ENCODE measurements at regions not wholly inside any gene's neighbourhood (a gene's known extent, or its start where the extent isn't known, plus 50 kb on each side); places are given as distances from the start of the nearest gene placed in this dataset.

GRCh38 chr20:40604416-40604815 lies 84.6 kb downstream of the MAFB start:
- no peaks in the 10 kb centered on the region for H3F3A ChIP-seq (ENCODE audit: low read length, unreplicated experiment)
- TF ChIP-seq CTCF (conservative IDR thresholded peaks at IDR 0.05; ENCODE audit: low read depth, low read length) (no peak), EZH2 (IDR thresholded peaks at IDR 0.05; ENCODE audit: low read length, unreplicated experiment) (no peak)
- ATAC-seq (no peak), DNase-seq (no peak)
- no peaks in the 10 kb centered on the region for H3K36me3 ChIP-seq (ENCODE audit: low read depth, low read length)
- no peak overlapping the region for H3K27ac ChIP-seq (ENCODE audit: low read length)
- no TSS peak for BruUV-seq (replicated peaks)
- H3K4me3 ChIP-seq (ENCODE audit: low read length): no peak overlapping the region
- H3K9me2 ChIP-seq (replicated peaks; ENCODE audit: low read length): no peaks in the 10 kb centered on the region
- intact Hi-C loops (cut with micrococcal nuclease): no loop called here
- CTCF ChIA-PET: no interaction called here
- H3K9me3 ChIP-seq (ENCODE audit: low read length): no peaks in the 10 kb centered on the region
- no peak overlapping the region for H2AFZ ChIP-seq (ENCODE audit: low read length)
- H3K4me2 ChIP-seq (ENCODE audit: low read length): no peak overlapping the region
- H3K9ac ChIP-seq (ENCODE audit: low read length): no peak overlapping the region
- H4K20me1 ChIP-seq (ENCODE audit: low read length): no peaks in the 10 kb centered on the region
- H3K4me1 ChIP-seq (ENCODE audit: insufficient read depth, low read length): no peaks in the 10 kb centered on the region
- no peaks in the 10 kb centered on the region for H3K27me3 ChIP-seq (ENCODE audit: low read length)
- H3K79me2 ChIP-seq (ENCODE audit: low read length): no peaks in the 10 kb centered on the region
- POLR2A ChIA-PET (ENCODE audit: unreplicated experiment): no interaction called here

- TF ChIP-seq CTCF (conservative IDR thresholded peaks at IDR 0.05; ENCODE audit: low read depth, low read length) (no peak), EZH2 (IDR thresholded peaks at IDR 0.05; ENCODE audit: low read length, unreplicated experiment) (no peak), EZH2phosphoT487 (IDR thresholded peaks at IDR 0.05; ENCODE audit: borderline replicate concordance, low read length) (no peak)
- no TSS peak for BruUV-seq (replicated peaks)
Observed at GRCh38 chr20:40603057-40603651, 85.9 kb downstream of the MAFB start.

DNA sequence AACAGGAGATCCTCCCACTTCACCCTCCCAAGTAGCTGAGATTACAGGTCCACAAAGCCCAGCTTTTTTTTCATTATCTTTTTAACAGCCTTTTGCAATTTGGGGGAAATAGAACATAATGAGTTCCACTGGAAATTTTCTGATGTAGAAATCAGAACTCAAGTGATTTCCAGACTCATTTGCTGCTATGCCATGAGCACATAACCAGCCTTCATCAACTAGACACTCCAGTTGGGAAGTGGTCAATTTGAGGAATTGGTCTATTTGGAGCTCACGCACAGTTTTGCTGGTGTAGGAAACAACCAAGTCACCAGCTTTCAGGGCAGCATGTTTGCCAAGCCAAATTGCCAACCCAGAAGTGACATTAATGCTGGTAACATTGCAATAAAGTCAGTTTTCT lies 86.7 kb downstream of the MAFB start:
- H3F3A ChIP-seq (ENCODE audit: low read length, unreplicated experiment): no peaks in the 10 kb centered on the region
- no peaks in the 10 kb centered on the region for H3K36me3 ChIP-seq (ENCODE audit: low read depth, low read length)
- no TSS peak for BruUV-seq (replicated peaks)
- H3K9ac ChIP-seq (ENCODE audit: low read length): no peak overlapping the region
- CTCF ChIA-PET: no interaction called here
- H3K4me3 ChIP-seq (ENCODE audit: low read length): no peak overlapping the region
- no peak overlapping the region for H2AFZ ChIP-seq (ENCODE audit: low read length)
- H3K9me3 ChIP-seq (ENCODE audit: low read length): peaks cover 5% of the 10 kb centered on the region; the same call in 1 of the 2 replicates
- POLR2A ChIA-PET (ENCODE audit: unreplicated experiment): no interaction called here
- no peaks in the 10 kb centered on the region for H3K4me1 ChIP-seq (ENCODE audit: insufficient read depth, low read length)
- H3K27me3 ChIP-seq (ENCODE audit: low read length): no peaks in the 10 kb centered on the region
- ATAC-seq: no peak
- no peaks in the 10 kb centered on the region for H4K20me1 ChIP-seq (ENCODE audit: low read length)
- H3K79me2 ChIP-seq (ENCODE audit: low read length): no peaks in the 10 kb centered on the region
- H3K9me2 ChIP-seq (replicated peaks; ENCODE audit: low read length): no peaks in the 10 kb centered on the region
- no peak for DNase-seq
- intact Hi-C loops (cut with micrococcal nuclease): no loop called here
- H3K27ac ChIP-seq (ENCODE audit: low read length): no peak overlapping the region
- H3K4me2 ChIP-seq (ENCODE audit: low read length): no peak overlapping the region
- TF ChIP-seq EZH2phosphoT487 (IDR thresholded peaks at IDR 0.05; ENCODE audit: borderline replicate concordance, low read length) (no peak), CTCF (conservative IDR thresholded peaks at IDR 0.05; ENCODE audit: low read depth, low read length) (no peak), EZH2 (IDR thresholded peaks at IDR 0.05; ENCODE audit: low read length, unreplicated experiment) (no peak)

More at GRCh38 chr20:40603057-40603651, 85.9 kb downstream of the MAFB start:
- CTCF ChIA-PET: no interaction called here
- H3K79me2 ChIP-seq (ENCODE audit: low read length): no peaks in the 10 kb centered on the region
- intact Hi-C loops (cut with micrococcal nuclease): no loop called here
- H3K36me3 ChIP-seq (ENCODE audit: low read depth, low read length): no peaks in the 10 kb centered on the region
- H3K9me3 ChIP-seq (ENCODE audit: low read length): peaks cover 5% of the 10 kb centered on the region; the same call in 1 of the 2 replicates
- no peaks in the 10 kb centered on the region for H4K20me1 ChIP-seq (ENCODE audit: low read length)
- DNase-seq: no peak
- no peaks in the 10 kb centered on the region for H3F3A ChIP-seq (ENCODE audit: low read length, unreplicated experiment)
- H3K4me3 ChIP-seq (ENCODE audit: low read length): no peak overlapping the region
- no peak overlapping the region for H3K9ac ChIP-seq (ENCODE audit: low read length)
- no peaks in the 10 kb centered on the region for H3K27me3 ChIP-seq (ENCODE audit: low read length)
- H3K27ac ChIP-seq (ENCODE audit: low read length): no peak overlapping the region
- H3K4me1 ChIP-seq (ENCODE audit: insufficient read depth, low read length): no peaks in the 10 kb centered on the region
- POLR2A ChIA-PET (ENCODE audit: unreplicated experiment): no interaction called here
- ATAC-seq: no peak
- H2AFZ ChIP-seq (ENCODE audit: low read length): no peak overlapping the region
- H3K4me2 ChIP-seq (ENCODE audit: low read length): no peak overlapping the region
- no peaks in the 10 kb centered on the region for H3K9me2 ChIP-seq (replicated peaks; ENCODE audit: low read length)
